Stimulated activated naive B cell treated with anti-CD40 and anti-IgM and Interleukin-4, amounts not matched to agents 10 μg/mL and 1 μg/mL and 100 μg/mL, for 72 hours (primary cell): ENCODE measurements at regions not wholly inside any gene's neighbourhood (a gene's known extent, or its start where the extent isn't known, plus 50 kb on each side); places are given as distances from the start of the nearest gene placed in this dataset.
"Not testable (repeated sequence)": the region's sequence is repeated elsewhere in the genome, so short reads cannot be mapped to it uniquely, and the experiment has no call there.

Experiments
- ATAC-seq, 2 donors: fragments of 150-1000 bp; cut with Tn5 transposase; replicated peaks; 2 replicates each; pipeline ENCODE4 v1.10.0; 2021; ENCODE audit warnings: moderate library complexity in 1 of 2
- DNase-seq: peaks from one replicate; pipeline ENCODE4 v3.0.0; 2021
- H3K27ac Mint-ChIP-seq: one replicate; pipeline ENCODE4 v1.8.0; 2022; ENCODE audit warnings: mild to moderate bottlenecking, mixed read lengths
- H3K27me3 Mint-ChIP-seq, 2 donors: one replicate each; pipeline ENCODE4 v1.8.0; 2022; ENCODE audit warnings: mixed read lengths in 2 of 2
- H3K36me3 Mint-ChIP-seq, 2 donors: one replicate each; pipeline ENCODE4 v1.8.0; 2022; ENCODE audit warnings: mixed read lengths in 2 of 2, mild to moderate bottlenecking in 1 of 2
- H3K4me1 Mint-ChIP-seq, 2 donors: one replicate each; pipeline ENCODE4 v1.8.0; 2022; ENCODE audit warnings: mixed read lengths in 2 of 2, mild to moderate bottlenecking in 1 of 2
- H3K4me3 Mint-ChIP-seq, 2 donors: one replicate each; pipeline ENCODE4 v1.8.0; 2022; ENCODE audit warnings: mild to moderate bottlenecking in 2 of 2, mixed read lengths in 2 of 2, moderate library complexity in 1 of 2
- H3K9me3 Mint-ChIP-seq, 2 donors: one replicate each; pipeline ENCODE4 v1.8.0; 2022; ENCODE audit warnings: mixed read lengths in 2 of 2, mild to moderate bottlenecking in 1 of 2

DNA sequence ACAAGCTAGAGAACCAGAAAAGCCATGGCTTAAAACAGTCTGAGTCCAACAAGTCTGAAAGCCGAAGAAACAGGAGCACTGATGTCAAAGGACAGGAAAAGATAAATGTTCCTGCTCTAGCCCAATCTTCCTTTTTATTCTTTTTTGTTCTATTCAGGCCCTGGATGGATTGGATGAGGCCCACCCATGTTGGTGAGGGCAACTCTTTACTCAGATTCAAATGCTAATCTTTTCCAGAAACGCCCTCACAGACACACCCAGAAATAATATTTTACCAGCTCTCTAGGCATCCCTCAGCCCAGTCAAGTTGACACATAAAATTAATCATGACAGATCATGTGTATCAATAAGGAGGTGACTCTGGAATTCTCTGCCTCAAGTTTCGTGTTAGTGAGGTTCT lies 1002.7 kb downstream of the STPG2 start:
- Mint-ChIP-seq H3K36me3 (no peaks in the 10 kb centered on the region), H3K9me3 (peaks cover 23 to 28% of the 10 kb centered on the region in 2 donors), H3K27ac (no peak overlapping the region), H3K4me3 (no peak overlapping the region), H3K4me1 (no peaks in the 10 kb centered on the region), H3K27me3 (no peaks in the 10 kb centered on the region)
- DNase-seq (no peak), ATAC-seq (no peak)

- H3K4me3 Mint-ChIP-seq, H3K4me1 Mint-ChIP-seq, H3K27me3 Mint-ChIP-seq, ATAC-seq, H3K36me3 Mint-ChIP-seq, DNase-seq, H3K27ac Mint-ChIP-seq: not testable (repeated sequence)
- peaks cover 23 to 28% of the 10 kb centered on the region in 2 donors for H3K9me3 Mint-ChIP-seq
Observed at GRCh38 chr4:97141332-97141731, 1001.9 kb downstream of the STPG2 start.

DNA sequence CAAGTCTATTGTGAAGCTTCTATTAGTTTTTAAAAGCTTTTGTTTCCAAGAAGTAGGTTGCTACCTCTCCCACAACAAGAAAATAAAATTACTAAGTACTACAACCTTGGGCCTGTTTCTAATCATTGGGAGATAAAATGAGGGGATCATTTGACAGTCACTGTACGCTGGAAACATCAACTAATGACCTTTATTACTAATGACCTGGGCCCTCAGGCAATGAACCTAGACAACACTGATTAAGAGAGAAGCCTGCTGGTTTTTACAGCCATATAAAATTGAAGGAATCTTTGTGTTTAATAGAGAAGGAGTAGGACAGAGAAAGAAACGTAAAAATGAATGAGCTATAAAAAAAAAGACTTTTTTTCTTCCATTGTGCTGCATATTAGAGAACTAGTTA lies 1000.9 kb downstream of the STPG2 start:
- DNase-seq (no peak), ATAC-seq (no peak)
- no peak overlapping the region for H3K27ac Mint-ChIP-seq
- H3K4me1 Mint-ChIP-seq = no peaks in the 10 kb centered on the region
- no peaks in the 10 kb centered on the region for H3K36me3 Mint-ChIP-seq
- peaks cover 20 to 23% of the 10 kb centered on the region in 2 donors for H3K9me3 Mint-ChIP-seq
- no peak overlapping the region for H3K4me3 Mint-ChIP-seq
- H3K27me3 Mint-ChIP-seq = no peaks in the 10 kb centered on the region

DNA sequence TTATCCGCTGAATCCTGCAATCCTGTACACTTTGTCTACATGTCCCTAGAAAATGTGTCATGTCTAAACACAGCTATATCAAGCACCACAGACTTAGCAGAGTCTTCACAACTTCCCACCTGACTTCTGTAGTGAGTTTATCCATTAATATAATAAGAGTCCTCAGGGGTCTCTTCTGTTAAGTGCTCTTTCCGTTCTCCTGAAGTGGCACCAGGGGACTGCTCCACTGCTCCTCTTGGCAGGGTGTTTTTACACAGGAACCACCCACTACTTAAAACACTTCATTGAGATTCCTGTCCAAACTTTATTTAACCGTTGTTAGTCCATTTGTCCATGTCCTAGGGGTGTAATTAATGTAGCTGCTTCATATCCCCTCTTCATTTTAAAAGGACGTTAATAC lies 1000.4 kb downstream of the STPG2 start:
- Mint-ChIP-seq H3K4me1 (no peaks in the 10 kb centered on the region), H3K36me3 (no peaks in the 10 kb centered on the region), H3K9me3 (peaks cover 20 to 25% of the 10 kb centered on the region in 2 donors), H3K4me3 (no peak overlapping the region), H3K27ac (no peak overlapping the region), H3K27me3 (no peaks in the 10 kb centered on the region)
- DNase-seq (no peak), ATAC-seq (no peak)

GRCh38 chr4:97144199-97144598 lies 999.1 kb downstream of the STPG2 start:
- DNase-seq (no peak), ATAC-seq (no peak)
- H3K4me1 Mint-ChIP-seq = no peaks in the 10 kb centered on the region
- peaks cover 8 to 14% of the 10 kb centered on the region in 2 donors for H3K9me3 Mint-ChIP-seq
- no peaks in the 10 kb centered on the region for H3K36me3 Mint-ChIP-seq
- no peaks in the 10 kb centered on the region for H3K27me3 Mint-ChIP-seq
- no peak overlapping the region for H3K27ac Mint-ChIP-seq
- H3K4me3 Mint-ChIP-seq = no peak overlapping the region

DNA sequence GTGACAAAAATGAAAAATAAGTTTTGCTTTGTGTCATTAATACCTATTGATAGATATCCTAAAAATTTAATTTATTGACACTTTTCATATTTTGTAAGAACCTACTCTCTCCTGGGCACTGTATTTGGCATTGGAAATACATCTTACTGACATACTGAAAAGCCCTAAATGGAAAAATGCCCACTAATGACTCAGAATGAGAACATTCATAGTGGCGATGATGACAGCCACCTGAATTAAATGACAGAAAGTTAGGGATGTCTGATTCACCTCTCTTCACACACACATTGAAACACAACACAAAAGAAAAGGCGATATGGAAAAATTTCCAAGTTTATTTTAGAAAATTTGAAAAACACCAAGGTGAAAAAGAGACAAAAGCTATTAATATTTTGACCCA lies 992.3 kb downstream of the STPG2 start:
- no peak overlapping the region for H3K27ac Mint-ChIP-seq
- no peaks in the 10 kb centered on the region for H3K4me1 Mint-ChIP-seq
- ATAC-seq (no peak), DNase-seq (no peak)
- H3K9me3 Mint-ChIP-seq = peaks cover 3 to 4% of the 10 kb centered on the region in 2 donors
- H3K36me3 Mint-ChIP-seq = no peaks in the 10 kb centered on the region
- H3K4me3 Mint-ChIP-seq = no peak overlapping the region
- no peaks in the 10 kb centered on the region for H3K27me3 Mint-ChIP-seq

DNA sequence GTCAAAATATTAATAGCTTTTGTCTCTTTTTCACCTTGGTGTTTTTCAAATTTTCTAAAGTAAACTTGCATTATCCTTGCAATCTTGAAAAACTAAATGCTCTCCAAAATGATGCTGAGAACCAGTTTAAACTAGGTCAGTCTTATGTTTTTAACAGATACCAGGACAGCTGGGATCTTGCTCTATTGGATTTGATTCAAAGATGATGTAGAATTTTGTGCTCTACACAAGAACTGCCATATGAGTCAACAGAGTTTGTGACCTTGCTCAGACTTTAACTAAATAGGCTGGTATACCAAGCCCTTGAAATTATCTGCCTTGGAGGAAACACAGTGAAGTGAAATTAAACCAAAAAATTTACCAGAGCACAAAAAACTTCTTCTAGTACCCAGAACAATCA lies 991.1 kb downstream of the STPG2 start:
- DNase-seq (no peak), ATAC-seq (no peak)
- Mint-ChIP-seq H3K27me3 (no peaks in the 10 kb centered on the region), H3K9me3 (peaks cover 1 to 4% of the 10 kb centered on the region in 2 donors), H3K27ac (no peak overlapping the region), H3K4me1 (no peaks in the 10 kb centered on the region), H3K4me3 (no peak overlapping the region), H3K36me3 (no peaks in the 10 kb centered on the region)

- Mint-ChIP-seq H3K27me3 (no peaks in the 10 kb centered on the region), H3K4me1 (no peaks in the 10 kb centered on the region), H3K4me3 (no peak overlapping the region), H3K36me3 (no peaks in the 10 kb centered on the region), H3K27ac (no peak overlapping the region), H3K9me3 (peaks cover 0 to 1% of the 10 kb centered on the region in 2 donors)
- ATAC-seq (no peak), DNase-seq (no peak)
Observed at GRCh38 chr4:97153042-97153441, 990.2 kb downstream of the STPG2 start.

DNA sequence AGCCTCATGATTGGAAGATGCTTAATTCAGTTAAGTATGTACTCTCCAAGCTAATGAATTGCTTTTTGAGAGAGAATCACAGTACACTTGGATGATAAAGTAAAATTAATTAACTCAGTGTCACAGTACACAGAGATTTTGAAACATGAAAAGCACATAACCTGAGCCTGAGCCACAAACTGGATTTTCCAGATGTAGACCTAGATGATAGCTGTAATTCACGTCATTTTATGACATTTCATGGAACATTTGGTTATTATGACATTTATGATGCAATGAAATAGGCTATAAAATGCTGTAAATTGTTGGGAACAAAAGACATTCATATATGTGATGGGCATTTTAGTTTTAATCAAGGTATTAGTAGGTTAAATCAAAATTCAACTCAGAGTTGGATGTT lies 983.7 kb downstream of the STPG2 start:
- Mint-ChIP-seq H3K9me3 (peaks cover 0 to 2% of the 10 kb centered on the region in 2 donors), H3K4me1 (no peaks in the 10 kb centered on the region), H3K27ac (no peak overlapping the region), H3K4me3 (no peak overlapping the region), H3K36me3 (no peaks in the 10 kb centered on the region), H3K27me3 (no peaks in the 10 kb centered on the region)
- ATAC-seq (no peak), DNase-seq (no peak)

DNA sequence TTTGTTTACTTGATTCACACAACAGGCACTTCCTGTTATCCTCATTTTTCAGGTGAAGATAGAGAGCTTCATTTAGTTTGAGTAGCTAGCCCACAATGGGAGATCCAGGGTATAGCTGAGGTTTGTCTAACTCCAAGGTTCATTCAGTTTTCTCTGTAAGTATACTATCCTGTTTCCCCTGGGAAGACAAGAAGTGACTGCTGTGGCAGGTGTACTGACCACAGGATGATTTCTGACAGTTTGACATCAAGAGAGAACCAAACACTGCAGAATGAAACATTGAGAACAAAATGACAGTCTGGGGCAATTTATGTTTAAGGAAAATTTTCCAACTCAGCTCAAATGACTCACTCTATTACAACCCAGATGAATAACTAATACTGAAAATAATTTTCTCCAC lies 958.0 kb downstream of the STPG2 start:
- Mint-ChIP-seq H3K36me3 (no peaks in the 10 kb centered on the region), H3K4me1 (no peaks in the 10 kb centered on the region), H3K4me3 (no peak overlapping the region), H3K27me3 (no peaks in the 10 kb centered on the region), H3K27ac (no peak overlapping the region), H3K9me3 (peaks cover 6 to 9% of the 10 kb centered on the region in 2 donors)
- DNase-seq = no peak
- no peak for ATAC-seq

DNA sequence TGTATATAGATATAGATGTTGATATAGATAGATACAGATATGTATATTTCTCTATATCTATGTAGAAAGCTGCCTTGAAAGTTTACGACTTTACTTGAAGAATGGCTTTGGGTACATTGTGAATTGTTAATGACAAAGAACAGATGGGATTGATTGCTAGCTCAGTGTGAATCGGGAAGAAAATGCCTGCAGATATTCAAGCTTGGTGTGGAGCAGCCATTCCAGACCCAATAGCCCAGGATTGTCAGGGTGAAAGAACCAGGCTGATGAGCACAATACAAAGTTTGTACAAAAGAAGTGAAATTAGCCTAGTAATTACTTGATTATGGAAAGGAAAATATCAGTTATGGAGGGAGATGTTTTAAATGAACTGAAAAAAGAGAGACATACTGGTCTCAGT lies 946.2 kb downstream of the STPG2 start:
- Mint-ChIP-seq H3K4me3 (no peak overlapping the region), H3K36me3 (no peaks in the 10 kb centered on the region), H3K4me1 (no peaks in the 10 kb centered on the region), H3K27ac (no peak overlapping the region), H3K9me3 (peaks cover 3 to 5% of the 10 kb centered on the region in 2 donors), H3K27me3 (no peaks in the 10 kb centered on the region)
- ATAC-seq = no peak
- no peak for DNase-seq

DNA sequence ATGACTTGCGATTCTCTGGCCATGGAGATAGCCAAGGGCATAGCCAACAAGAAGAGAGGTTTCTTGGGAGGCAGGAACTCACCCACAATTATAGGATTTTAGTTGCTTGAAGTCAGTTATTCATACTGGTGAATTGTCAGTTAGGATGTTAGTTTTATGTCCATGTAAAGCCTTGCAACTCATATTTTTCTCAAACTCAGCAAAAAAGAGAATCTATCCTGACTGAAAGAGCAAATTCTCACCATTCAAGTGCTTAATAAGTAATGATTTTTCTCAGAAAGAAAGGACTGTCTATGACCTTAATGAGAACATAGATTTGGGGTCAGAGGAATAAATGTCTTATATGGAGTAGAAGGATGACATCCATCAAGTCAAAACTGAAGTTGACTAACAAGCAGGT lies 934.5 kb downstream of the STPG2 start:
- no peak for DNase-seq
- ATAC-seq = no peak
- Mint-ChIP-seq H3K4me1 (no peaks in the 10 kb centered on the region), H3K27ac (no peak overlapping the region), H3K4me3 (no peak overlapping the region), H3K27me3 (no peaks in the 10 kb centered on the region), H3K36me3 (no peaks in the 10 kb centered on the region), H3K9me3 (peaks cover 0 to 6% of the 10 kb centered on the region in 2 donors)

GRCh38 chr4:97215409-97215941 lies 927.8 kb downstream of the STPG2 start:
- Mint-ChIP-seq H3K36me3 (no peaks in the 10 kb centered on the region), H3K4me3 (no peak overlapping the region), H3K27me3 (no peaks in the 10 kb centered on the region), H3K4me1 (no peaks in the 10 kb centered on the region), H3K9me3 (peaks cover 0 to 3% of the 10 kb centered on the region in 2 donors), H3K27ac (no peak overlapping the region)
- DNase-seq (no peak), ATAC-seq (no peak)

GRCh38 chr4:97216046-97216445 lies 927.2 kb downstream of the STPG2 start:
- H3K27me3 Mint-ChIP-seq = no peaks in the 10 kb centered on the region
- ATAC-seq (no peak), DNase-seq (no peak)
- peaks cover 0 to 3% of the 10 kb centered on the region in 2 donors for H3K9me3 Mint-ChIP-seq
- no peaks in the 10 kb centered on the region for H3K4me1 Mint-ChIP-seq
- H3K36me3 Mint-ChIP-seq = no peaks in the 10 kb centered on the region
- H3K4me3 Mint-ChIP-seq = no peak overlapping the region
- no peak overlapping the region for H3K27ac Mint-ChIP-seq

DNA sequence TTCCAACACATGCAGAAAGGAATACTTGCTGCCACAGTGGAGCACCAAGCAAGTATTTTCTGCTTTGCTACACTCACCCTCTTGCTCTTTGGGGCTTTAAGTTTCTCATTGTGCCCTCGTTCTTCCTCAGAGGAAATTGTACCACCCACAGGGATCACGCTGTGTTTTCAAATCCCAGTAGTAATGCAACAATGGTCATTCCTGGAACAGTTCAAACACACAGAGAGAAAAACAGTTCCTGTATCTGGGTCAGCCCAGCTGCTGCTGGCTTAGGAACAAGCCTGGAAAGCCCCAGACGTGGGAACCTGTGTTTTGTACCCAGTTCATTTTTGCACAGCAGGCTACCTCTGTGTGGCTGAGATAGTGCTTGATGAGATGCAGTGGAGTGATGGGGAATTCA lies 907.8 kb downstream of the STPG2 start:
- H3K4me3 Mint-ChIP-seq = no peak overlapping the region
- no peaks in the 10 kb centered on the region for H3K4me1 Mint-ChIP-seq
- no peaks in the 10 kb centered on the region for H3K36me3 Mint-ChIP-seq
- no peaks in the 10 kb centered on the region for H3K27me3 Mint-ChIP-seq
- no peak for ATAC-seq
- no peak overlapping the region for H3K27ac Mint-ChIP-seq
- H3K9me3 Mint-ChIP-seq = peaks cover 2 to 4% of the 10 kb centered on the region in 2 donors
- no peak for DNase-seq
